Fibroblast of pulmonary artery (primary cell): ENCODE measurements at regions not wholly inside any gene's neighbourhood (a gene's known extent, or its start where the extent isn't known, plus 50 kb on each side); places are given as distances from the start of the nearest gene placed in this dataset.

Source experiments
- DNase-seq: peaks from one replicate; pipeline ENCODE4 v3.0.0-alpha.2; 2010; ENCODE audit warnings: low read depth
- H3K4me3 ChIP-seq: replicated peaks from 2 replicates; pipeline ENCODE4 v1.5.1; 2011; ENCODE audit warnings: low read depth, mild to moderate bottlenecking, control low read depth, low read length, moderate library complexity
- CTCF ChIP-seq: IDR thresholded peaks from 2 replicates; pipeline ENCODE4 v1.5.1; 2011; ENCODE audit warnings: mild to moderate bottlenecking, control low read depth, low read length, inconsistent platforms; ENCODE audit errors: missing control alignments

- TF ChIP-seq CTCF = no peak
- H3K4me3 ChIP-seq = no peak overlapping the region
- DNase-seq = no peak
These were observed 1078.5 kb upstream of the ADGRL4 start for GRCh38 chr1:80085067-80085466.

DNA sequence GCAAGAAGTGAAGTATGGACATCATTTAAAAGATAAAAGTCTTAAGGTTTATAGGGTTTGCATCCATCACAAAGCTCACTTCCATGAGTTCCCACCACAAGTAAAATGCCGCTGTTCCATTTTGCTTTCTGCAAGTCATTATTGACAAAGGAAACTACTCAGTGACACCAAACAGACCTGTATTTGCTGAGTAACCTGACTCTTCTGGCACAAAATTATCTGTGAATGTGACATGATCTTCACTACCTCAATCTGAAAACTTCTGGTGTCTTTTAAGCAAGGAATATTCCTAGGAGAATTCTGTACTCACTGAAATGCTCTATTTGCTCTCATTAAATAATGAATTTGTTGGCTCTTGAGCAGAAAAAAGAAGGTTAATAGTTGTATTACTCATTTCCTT lies 1077.4 kb upstream of the ADGRL4 start:
- no peak for DNase-seq
- no peak overlapping the region for H3K4me3 ChIP-seq
- no peak for TF ChIP-seq CTCF

- no peak for TF ChIP-seq CTCF
- DNase-seq = no peak
- H3K4me3 ChIP-seq = no peak overlapping the region
These were observed 1069.9 kb upstream of the ADGRL4 start for GRCh38 chr1:80076469-80076868.

GRCh38 chr1:80075351-80075750 lies 1068.8 kb upstream of the ADGRL4 start:
- no peak for TF ChIP-seq CTCF
- DNase-seq = no peak
- no peak overlapping the region for H3K4me3 ChIP-seq

- no peak overlapping the region for H3K4me3 ChIP-seq
- no peak for DNase-seq
These were observed 1066.0 kb upstream of the ADGRL4 start for GRCh38 chr1:80072563-80072962.

GRCh38 chr1:80066060-80066459 lies 1059.5 kb upstream of the ADGRL4 start:
- no peak overlapping the region for H3K4me3 ChIP-seq
- DNase-seq = no peak
- no peak for TF ChIP-seq CTCF

More at GRCh38 chr1:80072563-80072962, 1066.0 kb upstream of the ADGRL4 start:
- TF ChIP-seq CTCF = no peak

DNA sequence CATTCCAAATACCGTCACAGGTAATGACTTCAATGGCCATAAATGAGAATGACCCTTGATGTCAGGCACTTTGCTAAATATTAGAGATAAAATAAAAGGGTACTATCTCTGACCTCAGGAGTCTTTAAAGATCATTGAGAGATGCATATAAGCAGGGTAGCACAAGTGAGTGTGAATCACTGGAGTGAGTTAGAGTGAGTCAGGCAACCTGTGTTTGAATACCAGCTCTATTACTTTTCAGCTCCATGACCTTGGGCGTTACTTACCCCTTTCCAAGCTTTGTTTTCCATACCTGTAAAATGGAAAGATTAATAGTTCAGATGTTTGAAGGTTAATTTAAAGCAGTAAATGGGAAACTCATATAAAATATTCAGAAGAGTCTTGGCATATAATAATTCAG lies 1058.0 kb upstream of the ADGRL4 start:
- no peak overlapping the region for H3K4me3 ChIP-seq
- no peak for TF ChIP-seq CTCF
- DNase-seq = no peak
